Upper lobe of left lung (tissue), 6 donors: ENCODE measurements at regions not wholly inside any gene's neighbourhood (a gene's known extent, or its start where the extent isn't known, plus 50 kb on each side); places are given as distances from the start of the nearest gene placed in this dataset.

ENCODE experiments used
- ATAC-seq, 2 donors: fragments of 200-7000 bp; cut with Tn5 transposase; one replicate each; pipeline ENCODE4 v1.9.1; 2022; ENCODE audit warnings: mild to moderate bottlenecking in 2 of 2, moderate library complexity in 2 of 2; ENCODE audit not compliant: low FRiP score in 2 of 2
- DNase-seq, 2 donors: peaks; one replicate each; pipeline ENCODE4 v3.0.0-alpha.2; 2019 to 2020
- H3K27ac ChIP-seq, 4 donors: fragments of 200-600 bp; sonication (generic); one replicate each; pipeline ENCODE4 v1.5.1; 2016 to 2019
- H3K27me3 ChIP-seq, 4 donors: fragments of 200-600 bp; sonication (generic); one replicate each; pipeline ENCODE4 v1.5.1; 2017 to 2019
- H3K36me3 ChIP-seq, 4 donors: fragments of 200-600 bp; sonication (generic); one replicate each; pipeline ENCODE4 v1.5.1; 2016 to 2019
- H3K4me1 ChIP-seq, 4 donors: fragments of 200-600 bp; sonication (generic); one replicate each; pipeline ENCODE4 v1.5.1; 2018 to 2019
- H3K4me3 ChIP-seq, 4 donors: fragments of 200-600 bp; sonication (generic); one replicate each; pipeline ENCODE4 v1.5.1; 2017 to 2019; ENCODE audit warnings: mild to moderate bottlenecking in 2 of 4, moderate library complexity in 1 of 4
- H3K9me3 ChIP-seq, 4 donors: fragments of 200-600 bp; sonication (generic); one replicate each; pipeline ENCODE4 v1.5.1; 2018 to 2019
- EP300 ChIP-seq, 4 donors: sonication (generic); formaldehyde crosslinking; IDR thresholded peaks; one replicate each; pipeline ENCODE4 v1.5.1; 2017; ENCODE audit warnings: antibody characterized with exemption in 4 of 4, control low read depth in 2 of 4
- POLR2A ChIP-seq, 4 donors: fragments of 450-650 bp; IDR thresholded peaks; one replicate each; pipeline ENCODE4 v1.5.1; 2016 to 2017; ENCODE audit warnings: antibody characterized with exemption in 4 of 4, mild to moderate bottlenecking in 2 of 4
- POLR2AphosphoS5 ChIP-seq, 2 donors: sonication (generic); formaldehyde crosslinking; IDR thresholded peaks; one replicate each; pipeline ENCODE4 v1.5.1; 2017; ENCODE audit warnings: antibody characterized with exemption in 2 of 2
- WGBS, 2 donors: methylation state at CpG; one replicate each; pipeline ENCODE4 v1.1.5; 2017 to 2018; 5-methylcytosine and 5-hydroxymethylcytosine counted together
- TF ChIP-seq, protein P1 (sequence below), 6 experiments: fragments of 450-650 bp in 4 of 6; fragments of 200-600 bp in 2 of 6; sonication (generic) in 2 of 6; IDR thresholded peaks; one replicate each; pipeline ENCODE4 v1.5.1; 2016 to 2019; ENCODE audit warnings: antibody characterized with exemption in 6 of 6
- donor health status: DM: no; HTN: no; CAD: no; lungs with moderate emphysema.
- donor health status: DM: no; HTN: yes; CAD: no; lungs with severe emphysema.

DNA sequence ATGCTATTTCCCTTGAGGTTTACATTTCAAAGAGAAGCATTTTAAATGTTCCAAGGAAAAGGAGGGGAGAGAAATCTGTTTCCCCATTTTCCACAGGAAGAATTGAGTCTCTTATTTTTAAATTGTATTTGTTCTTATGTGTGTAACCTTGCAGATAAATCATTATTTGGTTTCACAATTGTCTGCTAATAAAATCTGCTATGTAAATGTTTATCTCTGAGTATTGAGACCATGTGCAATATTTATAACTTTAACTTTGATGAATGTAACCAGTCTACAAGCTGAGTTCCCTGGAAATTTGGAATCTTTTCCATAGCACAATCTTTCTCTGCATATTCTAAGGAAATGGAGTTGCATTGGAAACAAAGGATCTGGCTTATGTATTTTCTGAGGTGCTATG is 209.6 kb downstream of the PTBP2 start:
- no peaks in the 10 kb centered on the region for H3K9me3 ChIP-seq
- no peak overlapping the region for H3K4me3 ChIP-seq
- no peak overlapping the region for H3K27ac ChIP-seq
- H3K27me3 ChIP-seq, result no peaks in the 10 kb centered on the region
- TF ChIP-seq POLR2AphosphoS5 (IDR thresholded peaks at IDR 0.05) (no peak), EP300 (IDR thresholded peaks at IDR 0.05) (no peak), POLR2A (IDR thresholded peaks at IDR 0.05) (no peak)
- TF ChIP-seq, protein P1, sequence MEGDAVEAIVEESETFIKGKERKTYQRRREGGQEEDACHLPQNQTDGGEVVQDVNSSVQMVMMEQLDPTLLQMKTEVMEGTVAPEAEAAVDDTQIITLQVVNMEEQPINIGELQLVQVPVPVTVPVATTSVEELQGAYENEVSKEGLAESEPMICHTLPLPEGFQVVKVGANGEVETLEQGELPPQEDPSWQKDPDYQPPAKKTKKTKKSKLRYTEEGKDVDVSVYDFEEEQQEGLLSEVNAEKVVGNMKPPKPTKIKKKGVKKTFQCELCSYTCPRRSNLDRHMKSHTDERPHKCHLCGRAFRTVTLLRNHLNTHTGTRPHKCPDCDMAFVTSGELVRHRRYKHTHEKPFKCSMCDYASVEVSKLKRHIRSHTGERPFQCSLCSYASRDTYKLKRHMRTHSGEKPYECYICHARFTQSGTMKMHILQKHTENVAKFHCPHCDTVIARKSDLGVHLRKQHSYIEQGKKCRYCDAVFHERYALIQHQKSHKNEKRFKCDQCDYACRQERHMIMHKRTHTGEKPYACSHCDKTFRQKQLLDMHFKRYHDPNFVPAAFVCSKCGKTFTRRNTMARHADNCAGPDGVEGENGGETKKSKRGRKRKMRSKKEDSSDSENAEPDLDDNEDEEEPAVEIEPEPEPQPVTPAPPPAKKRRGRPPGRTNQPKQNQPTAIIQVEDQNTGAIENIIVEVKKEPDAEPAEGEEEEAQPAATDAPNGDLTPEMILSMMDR (IDR thresholded peaks at IDR 0.05), result no peak
- H3K36me3 ChIP-seq, result no peaks in the 10 kb centered on the region
- H3K4me1 ChIP-seq, result no peaks in the 10 kb centered on the region
- no peak for ATAC-seq
- DNase-seq, result no peak

DNA sequence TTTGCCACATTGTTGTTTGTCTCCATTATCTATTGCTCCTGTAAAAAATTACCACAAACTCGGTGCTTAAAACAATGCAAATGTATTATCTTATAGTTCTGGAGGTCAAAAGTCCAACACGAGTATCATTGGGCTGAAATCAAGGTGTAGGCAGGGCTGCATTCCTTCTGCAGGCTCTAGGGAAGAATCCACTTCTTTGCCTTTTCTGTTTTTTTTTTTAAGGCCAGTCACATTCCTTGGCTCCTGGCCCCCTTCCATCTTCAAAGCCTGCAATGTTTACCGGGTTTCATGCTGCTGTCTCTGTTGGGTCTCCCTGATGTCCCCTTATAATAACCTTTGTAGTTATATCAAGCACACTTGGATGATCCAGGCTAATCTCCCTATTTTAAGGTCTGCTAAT is 212.7 kb downstream of the PTBP2 start:
- WGBS, 2 donors, result 25 to 51% methylated on average over 3 of the region's 3 CpGs
- DNase-seq, result no peak
- H3K36me3 ChIP-seq, result no peaks in the 10 kb centered on the region
- H3K9me3 ChIP-seq, result no peaks in the 10 kb centered on the region
- no peak overlapping the region for H3K4me3 ChIP-seq
- H3K4me1 ChIP-seq, result no peaks in the 10 kb centered on the region
- no peak for ATAC-seq
- TF ChIP-seq POLR2A (IDR thresholded peaks at IDR 0.05), result no peak
- H3K27ac ChIP-seq, result no peak overlapping the region
- H3K27me3 ChIP-seq, result no peaks in the 10 kb centered on the region

DNA sequence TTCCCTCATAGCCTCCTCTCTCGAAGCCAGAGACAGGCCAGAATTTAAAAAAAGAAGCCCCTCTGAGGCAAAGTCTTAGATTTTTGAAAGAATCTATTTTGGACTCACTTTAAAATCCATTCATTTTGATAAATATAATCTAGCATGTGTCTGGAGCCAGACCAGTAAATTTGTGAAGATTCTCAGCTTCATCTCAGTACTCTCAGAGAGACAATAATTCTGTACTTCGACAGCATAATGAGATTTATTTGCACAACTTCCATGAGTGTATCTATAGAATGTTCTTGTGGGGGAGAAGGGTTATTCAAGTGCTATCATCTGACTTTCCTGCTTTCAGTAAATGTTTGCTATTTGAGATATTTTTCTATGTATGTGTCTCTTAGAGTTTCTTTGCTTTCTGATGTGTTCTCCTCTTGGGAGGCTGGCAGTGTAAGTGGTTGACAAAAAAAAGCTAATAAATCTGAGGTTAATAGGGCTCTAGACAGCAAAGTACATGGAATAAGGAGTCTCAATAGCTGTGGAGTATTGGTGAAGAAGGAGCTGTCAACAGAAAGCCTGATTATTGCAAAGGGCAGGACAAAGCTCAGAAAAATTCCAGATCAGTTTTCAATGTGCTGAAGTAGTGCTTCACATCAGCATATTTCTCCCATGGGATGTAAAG is 223.0 kb downstream of the PTBP2 start:
- ATAC-seq, result no peak
- 41 to 51% methylated on average over 2 of the region's 2 CpGs for WGBS, 2 donors
- no peak for TF ChIP-seq POLR2A (IDR thresholded peaks at IDR 0.05)
- no peaks in the 10 kb centered on the region for H3K27me3 ChIP-seq
- H3K9me3 ChIP-seq, result no peaks in the 10 kb centered on the region
- DNase-seq, result no peak
- no peaks in the 10 kb centered on the region for H3K4me1 ChIP-seq
- no peaks in the 10 kb centered on the region for H3K36me3 ChIP-seq
- no peak overlapping the region for H3K4me3 ChIP-seq
- H3K27ac ChIP-seq, result no peak overlapping the region

DNA sequence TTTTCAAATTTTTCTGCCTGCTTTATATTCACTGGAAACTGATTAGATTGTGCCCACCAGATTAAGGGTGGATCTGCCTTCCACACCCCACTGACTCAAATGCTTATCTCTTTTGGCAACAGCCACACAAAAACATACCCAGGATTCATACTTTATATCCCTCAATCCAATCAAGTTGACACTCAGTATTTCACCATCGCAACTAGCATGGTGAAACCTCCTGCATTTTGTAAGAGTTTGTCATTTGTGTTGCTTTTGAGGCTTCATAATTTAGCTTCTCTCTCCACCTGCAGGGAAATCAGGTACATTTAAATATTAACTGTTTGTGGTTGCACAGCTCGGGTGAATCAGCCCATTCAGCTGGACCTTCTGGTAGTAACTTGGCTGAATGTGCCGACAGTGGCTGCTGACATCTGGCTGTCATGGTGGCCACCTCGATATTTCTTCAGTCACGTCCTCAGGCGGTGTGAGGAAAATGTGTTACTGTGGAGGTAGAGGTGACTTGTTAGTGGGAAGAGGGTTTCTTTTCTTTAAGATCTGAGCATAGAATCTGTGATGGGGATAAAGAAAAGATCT is 224.0 kb downstream of the PTBP2 start:
- ATAC-seq, result no peak
- no peaks in the 10 kb centered on the region for H3K4me1 ChIP-seq

DNA sequence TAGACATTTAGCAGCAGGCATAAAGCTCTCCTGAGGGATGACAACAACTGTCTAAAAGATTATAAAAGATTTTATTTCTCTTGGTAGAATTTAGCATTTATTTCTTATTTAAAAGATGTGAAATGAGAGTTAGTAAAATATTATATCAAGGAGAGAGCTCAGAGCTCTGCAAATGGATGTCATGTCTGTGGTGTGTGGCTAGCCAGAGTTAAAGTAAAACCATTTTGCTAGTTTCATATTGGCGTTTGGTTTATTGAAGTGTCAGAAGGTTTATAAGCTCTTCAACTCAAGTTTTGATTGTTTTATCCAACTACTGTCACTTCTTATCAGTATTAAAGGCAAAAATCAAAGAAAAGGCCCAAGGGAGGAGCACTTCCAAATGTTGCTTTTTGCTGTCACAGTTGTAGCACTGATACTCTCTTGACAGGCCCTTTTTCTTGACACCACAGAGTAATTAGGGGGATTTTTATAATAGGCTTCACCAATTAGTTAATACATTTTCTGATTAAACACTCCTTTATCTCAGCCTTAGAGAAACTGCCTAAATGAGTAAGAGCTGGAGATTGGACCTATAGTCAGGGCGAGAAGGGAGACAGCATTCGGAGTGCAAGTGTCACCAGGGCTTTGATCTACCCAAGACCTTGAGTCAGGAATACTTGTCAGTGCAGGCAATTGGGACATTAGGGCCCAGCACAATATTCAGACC is 233.9 kb downstream of the PTBP2 start:
- H3K9me3 ChIP-seq, result no peaks in the 10 kb centered on the region
- no peaks in the 10 kb centered on the region for H3K4me1 ChIP-seq
- H3K27me3 ChIP-seq, result no peaks in the 10 kb centered on the region
- TF ChIP-seq EP300 (IDR thresholded peaks at IDR 0.05) (no peak), POLR2A (IDR thresholded peaks at IDR 0.05) (no peak), POLR2AphosphoS5 (IDR thresholded peaks at IDR 0.05) (no peak)
- TF ChIP-seq, protein P1 (IDR thresholded peaks at IDR 0.05), result no peak
- ATAC-seq, result no peak
- 63 to 70% methylated on average over 3 of the region's 3 CpGs for WGBS, 2 donors
- H3K36me3 ChIP-seq, result no peaks in the 10 kb centered on the region
- DNase-seq, result no peak
- H3K4me3 ChIP-seq, result no peak overlapping the region
- H3K27ac ChIP-seq, result no peak overlapping the region

More for the DNA sequence above, 224.0 kb downstream of the PTBP2 start:
- TF ChIP-seq POLR2A (IDR thresholded peaks at IDR 0.05) (no peak), EP300 (IDR thresholded peaks at IDR 0.05) (no peak), POLR2AphosphoS5 (IDR thresholded peaks at IDR 0.05) (no peak)
- TF ChIP-seq, protein P1 (IDR thresholded peaks at IDR 0.05), result no peak
- H3K36me3 ChIP-seq, result no peaks in the 10 kb centered on the region
- H3K9me3 ChIP-seq, result no peaks in the 10 kb centered on the region
- no peaks in the 10 kb centered on the region for H3K27me3 ChIP-seq
- WGBS, 2 donors, result 87 to 88% methylated on average over 6 of the region's 6 CpGs
- no peak overlapping the region for H3K27ac ChIP-seq
- DNase-seq, result no peak
- H3K4me3 ChIP-seq, result no peak overlapping the region
